Activated naive CD4-positive, alpha-beta T cell treated with anti-CD3 and anti-CD28 coated beads, Interleukin-2, amount 50 U/mL, for 16 hours (primary cell): ENCODE measurements at regions not wholly inside any gene's neighbourhood (a gene's known extent, or its start where the extent isn't known, plus 50 kb on each side); places are given as distances from the start of the nearest gene placed in this dataset.
"Not testable (repeated sequence)": the region's sequence is repeated elsewhere in the genome, so short reads cannot be mapped to it uniquely, and the experiment has no call there.

Experiments
- DNase-seq: peaks from one replicate; pipeline ENCODE4 v3.0.0-alpha.2; 2020

DNA sequence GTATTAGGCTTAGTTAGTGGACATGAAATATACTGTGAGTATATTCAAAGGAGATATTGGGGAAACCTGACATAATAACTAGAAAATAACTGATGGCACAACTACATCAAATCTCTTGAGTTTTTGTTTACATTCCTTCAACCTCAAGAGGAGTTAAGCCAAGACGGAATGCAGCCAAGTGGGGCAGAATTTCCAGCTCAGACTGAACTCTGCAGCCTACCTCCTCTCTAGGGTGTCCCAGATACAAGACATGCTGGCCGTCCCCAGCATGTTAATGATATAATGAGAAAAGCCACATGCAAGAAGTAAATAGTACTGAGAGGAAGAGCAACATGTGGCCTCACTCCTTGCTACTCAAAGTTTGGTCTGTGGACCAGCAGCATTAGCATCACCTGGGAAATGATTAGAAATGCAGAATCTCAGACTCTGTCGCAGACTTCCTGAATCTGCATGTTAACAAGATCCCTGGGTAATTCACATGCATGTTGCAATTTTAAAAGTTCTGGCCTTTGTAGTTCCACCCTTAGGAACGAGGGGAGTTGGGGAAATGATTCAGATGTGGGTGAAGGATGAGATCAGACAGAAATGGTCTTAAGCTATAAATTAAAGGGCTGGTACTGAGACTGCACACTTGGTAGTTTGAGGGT is 118.4 kb upstream of the CACUL1 start:
- DNase-seq = no peak

- no peak for DNase-seq
These were observed 119.0 kb upstream of the CACUL1 start for GRCh38 chr10:118873738-118874105.

- DNase-seq = no peak
These were observed 119.4 kb upstream of the CACUL1 start for GRCh38 chr10:118874171-118874570.

GRCh38 chr10:118875087-118875486 is 120.3 kb upstream of the CACUL1 start:
- DNase-seq = no peak

- no peak for DNase-seq
These were observed 128.0 kb upstream of the CACUL1 start for GRCh38 chr10:118882741-118883140.

GRCh38 chr10:118892255-118892654 is 137.3 kb upstream of the NANOS1 start:
- DNase-seq = no peak

- DNase-seq = not testable (repeated sequence)
These were observed 134.6 kb upstream of the NANOS1 start for GRCh38 chr10:118894891-118895290.

- DNase-seq = no peak
These were observed 128.9 kb upstream of the NANOS1 start for GRCh38 chr10:118900617-118901016.

DNA sequence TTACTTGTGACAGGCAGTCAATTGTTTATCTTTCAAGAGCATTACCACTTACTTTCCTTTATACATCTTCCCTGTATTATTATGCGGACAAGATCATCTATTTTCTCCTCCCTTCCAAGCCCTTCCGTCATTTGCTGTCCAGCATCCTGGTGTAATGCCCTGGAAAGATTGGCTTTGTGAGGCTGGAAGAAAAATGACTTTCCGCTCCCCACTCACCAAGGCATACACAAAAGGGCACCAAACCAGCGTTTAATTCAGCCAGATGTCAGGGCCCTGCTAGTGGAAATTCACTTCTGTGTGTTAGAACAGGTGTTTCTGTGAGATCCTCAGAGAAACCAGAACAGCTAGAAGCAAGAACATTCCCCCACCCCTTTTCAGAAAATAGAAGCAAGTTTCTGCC is 128.1 kb upstream of the NANOS1 start:
- no peak for DNase-seq

GRCh38 chr10:118901906-118902305 is 127.6 kb upstream of the NANOS1 start:
- DNase-seq = no peak

GRCh38 chr10:118902656-118903055 is 126.9 kb upstream of the NANOS1 start:
- not testable (repeated sequence) for DNase-seq

- DNase-seq = no peak
These were observed 126.3 kb upstream of the NANOS1 start for GRCh38 chr10:118903251-118903650.

DNA sequence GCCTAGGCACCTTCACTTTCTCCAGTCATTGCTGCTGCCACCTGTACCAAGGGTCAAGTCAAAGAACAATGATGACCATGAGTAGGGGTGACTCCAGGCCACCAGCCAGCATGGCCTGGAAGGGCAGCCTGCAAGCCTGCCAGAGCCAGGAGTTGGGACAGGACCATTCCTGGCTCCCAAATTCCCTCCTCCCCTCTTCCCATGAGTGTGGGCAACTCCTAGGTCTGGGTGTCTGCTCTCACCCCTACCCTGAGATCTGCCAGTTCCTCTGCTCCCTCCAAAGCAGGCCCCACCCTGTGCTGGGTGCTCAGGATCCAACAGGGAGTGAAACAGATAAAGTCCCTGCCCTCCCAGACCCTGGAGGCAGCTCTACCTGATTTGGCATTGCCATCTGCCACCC is 125.8 kb upstream of the NANOS1 start:
- no peak for DNase-seq

DNA sequence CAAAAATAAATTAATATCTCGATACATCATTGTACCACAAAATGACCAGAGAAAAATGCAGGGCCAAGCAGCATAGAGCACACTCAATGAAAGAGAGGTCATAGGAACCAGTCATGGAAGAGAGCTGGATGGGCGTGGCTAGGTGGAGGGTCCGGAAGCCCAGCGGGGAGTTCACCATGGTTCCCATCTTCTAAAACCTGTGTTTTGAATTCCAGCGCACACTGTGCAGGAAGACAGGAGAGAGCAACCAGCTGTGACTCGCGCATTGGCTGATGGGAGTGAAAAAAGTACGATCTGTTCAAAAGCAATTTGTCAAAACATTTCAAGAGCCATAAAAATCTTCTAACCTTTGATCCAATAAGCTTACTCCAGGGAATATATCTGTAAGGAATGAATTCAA is 125.2 kb upstream of the NANOS1 start:
- DNase-seq = no peak

DNA sequence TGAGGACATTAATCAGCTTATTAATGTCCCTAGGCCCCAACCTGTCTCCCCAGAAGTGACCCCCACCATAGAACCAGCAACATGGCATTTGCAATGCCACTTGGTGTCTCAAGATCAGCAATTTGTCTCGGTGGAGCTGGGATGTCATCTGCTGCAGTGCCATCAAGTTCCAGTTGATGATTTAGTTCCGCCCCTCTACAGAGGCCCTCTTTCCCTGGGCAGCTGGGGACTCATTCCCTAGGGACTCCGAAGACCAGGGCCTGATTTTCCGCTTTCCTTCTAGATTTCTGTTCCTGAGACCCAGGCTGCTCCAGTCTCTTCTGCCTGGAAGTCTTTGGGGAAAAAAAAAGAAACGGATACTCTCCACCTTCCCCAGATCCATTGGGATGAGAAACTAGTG is 122.5 kb upstream of the NANOS1 start:
- DNase-seq = no peak

GRCh38 chr10:118908557-118909256 is 120.8 kb upstream of the NANOS1 start:
- DNase-seq = no peak

DNA sequence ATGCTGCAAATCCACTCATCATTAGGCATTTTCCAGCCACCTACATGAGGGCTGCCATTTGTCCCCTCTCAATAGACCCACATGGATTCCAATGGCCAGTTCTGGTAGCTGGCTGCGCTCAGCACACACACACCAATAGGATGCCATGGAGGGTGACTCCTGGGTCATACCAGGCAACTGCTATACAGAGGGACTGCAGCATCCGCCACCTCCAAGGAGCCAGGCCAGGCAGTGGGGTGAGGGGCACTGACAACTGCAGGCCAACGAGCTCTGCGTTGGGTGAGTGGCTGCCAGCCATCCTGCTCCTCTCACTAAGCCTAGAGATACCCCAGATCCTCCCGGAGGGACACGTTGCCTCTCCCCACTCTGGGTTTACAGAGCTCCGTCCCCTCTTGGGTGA is 118.8 kb upstream of the NANOS1 start:
- DNase-seq = no peak

- DNase-seq = no peak
These were observed 118.2 kb upstream of the NANOS1 start for GRCh38 chr10:118911363-118911762.

GRCh38 chr10:118912961-118913600 is 116.4 kb upstream of the NANOS1 start:
- no peak for DNase-seq

- no peak for DNase-seq
These were observed 115.7 kb upstream of the NANOS1 start for GRCh38 chr10:118913825-118914224.

DNA sequence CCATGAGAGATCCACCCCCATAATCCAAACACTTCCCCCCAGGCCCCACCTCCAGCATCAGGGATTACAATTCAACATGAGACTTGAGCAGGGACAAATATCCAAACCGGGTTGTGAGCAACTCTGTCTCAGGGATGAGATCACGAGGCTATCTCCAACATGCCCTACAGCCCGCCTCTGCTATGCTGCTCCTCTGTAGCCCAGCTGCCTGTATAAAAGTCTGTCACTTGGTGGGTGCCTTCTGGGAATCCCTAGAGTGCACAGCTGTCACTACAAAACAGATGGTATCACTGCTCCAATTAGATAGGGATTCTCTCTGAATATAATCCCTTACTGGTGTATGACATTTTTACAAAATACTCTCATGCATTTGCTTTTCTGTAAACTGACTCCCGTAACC is 114.9 kb upstream of the NANOS1 start:
- DNase-seq = no peak

- no peak for DNase-seq
These were observed 114.4 kb upstream of the NANOS1 start for GRCh38 chr10:118915161-118915560.

GRCh38 chr10:118916777-118917176 is 112.7 kb upstream of the NANOS1 start:
- DNase-seq = no peak

- no peak for DNase-seq
These were observed 111.8 kb upstream of the NANOS1 start for GRCh38 chr10:118917701-118918100.
